ENCODE measurements at regions not wholly inside any gene's neighbourhood (a gene's known extent, or its start where the extent isn't known, plus 50 kb on each side); places are given as distances from the start of the nearest gene placed in this dataset.

- no peak for DNase-seq
- intact Hi-C loops (cut with DNase I; ENCODE audit: low total_unique reads), result no loop called here
These were observed 52.7 kb upstream of the ZCCHC13 start for GRCh38 chrX:74251006-74251930.

GRCh38 chrX:74250574-74250973 lies 53.4 kb upstream of the ZCCHC13 start:
- intact Hi-C loops (cut with DNase I; ENCODE audit: low total_unique reads), result no loop called here
- no peak for TF ChIP-seq POLR2A (IDR thresholded peaks at IDR 0.05)
- no peak for TF ChIP-seq CTCF (IDR thresholded peaks at IDR 0.05)
- Histone ChIP-seq H3K36me3 (ENCODE audit: low read depth, missing control alignments) (no peaks in the 10 kb centered on the region), H3K27me3 (no peaks in the 10 kb centered on the region), H3K9me3 (no peaks in the 10 kb centered on the region), H3K27ac (no peak overlapping the region), H3K4me3 (no peak overlapping the region), H3K4me1 (no peaks in the 10 kb centered on the region)
- 75 to 82% methylated on average over 2 of the region's 2 CpGs for WGBS, 2 donors
- DNase-seq, result no peak

More at GRCh38 chrX:74251006-74251930, 52.7 kb upstream of the ZCCHC13 start:
- H3K4me1 ChIP-seq, result no peaks in the 10 kb centered on the region
- H3K9me3 ChIP-seq, result no peaks in the 10 kb centered on the region
- no peaks in the 10 kb centered on the region for H3K27me3 ChIP-seq
- TF ChIP-seq CTCF (IDR thresholded peaks at IDR 0.05), result no peak
- no peak for TF ChIP-seq POLR2A (IDR thresholded peaks at IDR 0.05)
- WGBS, 2 donors, result 62 to 73% methylated on average over 2 of the region's 2 CpGs
- H3K36me3 ChIP-seq (ENCODE audit: low read depth, missing control alignments), result no peaks in the 10 kb centered on the region
- H3K4me3 ChIP-seq, result no peak overlapping the region
- no peak overlapping the region for H3K27ac ChIP-seq

DNA sequence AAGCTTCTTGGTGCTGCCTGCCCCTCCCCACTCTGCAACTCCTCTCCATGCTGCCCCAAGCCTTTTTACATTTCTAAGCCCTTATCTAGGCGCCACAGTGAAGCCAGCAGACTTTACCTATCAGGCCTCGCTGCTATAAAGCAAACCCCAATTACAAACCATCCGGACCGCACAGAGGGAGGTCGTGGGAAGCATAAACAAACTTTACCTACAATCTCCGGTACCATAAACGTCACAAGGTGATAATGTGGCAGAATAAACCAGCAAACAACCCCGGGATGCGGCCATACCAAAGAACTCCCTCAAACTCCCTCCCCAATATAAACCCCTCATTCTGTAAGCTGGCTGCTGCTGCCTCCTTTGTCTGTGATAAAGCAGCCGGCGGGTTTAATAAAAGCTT lies 54.0 kb upstream of the ZCCHC13 start:
- Histone ChIP-seq H3K4me1 (no peaks in the 10 kb centered on the region), H3K9me3 (no peaks in the 10 kb centered on the region), H3K36me3 (ENCODE audit: low read depth, missing control alignments) (no peaks in the 10 kb centered on the region), H3K4me3 (no peak overlapping the region), H3K27me3 (no peaks in the 10 kb centered on the region), H3K27ac (no peak overlapping the region)
- no peak for DNase-seq
- WGBS, 2 donors, result 65 to 70% methylated on average over 10 to 11 of the region's 11 CpGs
- no peak for TF ChIP-seq CTCF (IDR thresholded peaks at IDR 0.05)
- TF ChIP-seq POLR2A (IDR thresholded peaks at IDR 0.05), result no peak
- intact Hi-C loops (cut with DNase I; ENCODE audit: low total_unique reads), result no loop called here

DNA sequence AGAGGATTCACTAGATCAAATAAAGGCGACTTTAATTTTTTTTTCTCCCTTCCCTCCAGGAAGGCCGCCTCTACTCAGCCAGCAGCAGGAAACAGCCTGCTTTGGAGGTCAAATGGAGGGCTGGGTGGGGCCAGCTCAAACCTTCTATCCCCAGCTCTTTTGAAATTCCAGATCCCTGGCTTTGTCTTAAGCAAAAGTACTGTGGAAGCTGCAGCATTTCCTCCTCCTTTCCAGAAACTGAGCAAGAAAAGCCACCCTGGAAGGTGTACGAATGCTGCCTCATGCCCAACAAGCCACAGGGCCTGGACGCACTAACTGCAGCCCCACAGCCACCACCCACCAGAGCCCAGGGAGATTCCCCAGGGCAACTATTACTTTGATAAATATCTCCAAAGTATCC lies 55.1 kb upstream of the ZCCHC13 start:
- no peak overlapping the region for H3K4me3 ChIP-seq
- H3K9me3 ChIP-seq, result no peaks in the 10 kb centered on the region
- no peaks in the 10 kb centered on the region for H3K4me1 ChIP-seq
- no peak overlapping the region for H3K27ac ChIP-seq
- intact Hi-C loops (cut with DNase I; ENCODE audit: low total_unique reads), result no loop called here
- DNase-seq, result no peak
- TF ChIP-seq POLR2A (IDR thresholded peaks at IDR 0.05), result no peak
- TF ChIP-seq CTCF (IDR thresholded peaks at IDR 0.05), result no peak
- 53 to 75% methylated on average over 4 of the region's 4 CpGs for WGBS, 2 donors
- no peaks in the 10 kb centered on the region for H3K27me3 ChIP-seq
- no peaks in the 10 kb centered on the region for H3K36me3 ChIP-seq (ENCODE audit: low read depth, missing control alignments)

- DNase-seq, result no peak
- intact Hi-C loops (cut with DNase I; ENCODE audit: low total_unique reads), result no loop called here
- TF ChIP-seq CTCF (IDR thresholded peaks at IDR 0.05) (no peak), POLR2A (IDR thresholded peaks at IDR 0.05) (no peak)
- no peaks in the 10 kb centered on the region for H3K9me3 ChIP-seq
- no peaks in the 10 kb centered on the region for H3K36me3 ChIP-seq (ENCODE audit: low read depth, missing control alignments)
- H3K4me1 ChIP-seq, result no peaks in the 10 kb centered on the region
- H3K27ac ChIP-seq, result no peak overlapping the region
- H3K27me3 ChIP-seq, result no peaks in the 10 kb centered on the region
- no peak overlapping the region for H3K4me3 ChIP-seq
These were observed 57.5 kb upstream of the ZCCHC13 start for GRCh38 chrX:74246524-74246923.

Data from testis (tissue), 2 donors.